HG03378 (cell line): ENCODE measurements at regions not wholly inside any gene's neighbourhood (a gene's known extent, or its start where the extent isn't known, plus 50 kb on each side); places are given as distances from the start of the nearest gene placed in this dataset.
"Not testable (repeated sequence)": the region's sequence is repeated elsewhere in the genome, so short reads cannot be mapped to it uniquely, and the experiment has no call there.

Experiments used
- ATAC-seq: cut with Tn5 transposase; IDR thresholded peaks from one replicate; pipeline ENCODE4 v1.9.1; 2021; ENCODE audit warnings: mild to moderate bottlenecking, moderate library complexity; ENCODE audit not compliant: unreplicated experiment

- no peak for ATAC-seq
Measured at GRCh38 chr7:86049910-86050309, 593.8 kb upstream of the GRM3 start.

DNA sequence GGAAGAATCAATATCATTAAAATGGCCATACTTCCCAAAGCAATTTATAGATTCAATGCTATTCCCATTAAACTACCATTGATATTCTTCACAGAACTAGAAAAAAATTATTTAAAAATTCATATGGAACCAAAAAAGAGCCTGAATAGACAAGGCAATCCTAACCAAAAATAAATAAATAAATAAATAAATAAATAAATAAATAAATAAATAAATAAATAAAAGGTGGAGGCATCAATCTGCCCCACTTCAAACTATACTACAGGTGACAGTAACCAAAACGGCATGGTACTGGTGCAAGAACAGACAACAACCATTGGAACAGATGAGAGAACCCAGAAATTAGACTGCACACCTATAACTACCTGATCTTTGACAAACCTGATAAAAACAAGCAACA is 598.5 kb upstream of the GRM3 start:
- not testable (repeated sequence) for ATAC-seq

- ATAC-seq = no peak
Measured at GRCh38 chr7:86025807-86026206, 617.9 kb upstream of the GRM3 start.

DNA sequence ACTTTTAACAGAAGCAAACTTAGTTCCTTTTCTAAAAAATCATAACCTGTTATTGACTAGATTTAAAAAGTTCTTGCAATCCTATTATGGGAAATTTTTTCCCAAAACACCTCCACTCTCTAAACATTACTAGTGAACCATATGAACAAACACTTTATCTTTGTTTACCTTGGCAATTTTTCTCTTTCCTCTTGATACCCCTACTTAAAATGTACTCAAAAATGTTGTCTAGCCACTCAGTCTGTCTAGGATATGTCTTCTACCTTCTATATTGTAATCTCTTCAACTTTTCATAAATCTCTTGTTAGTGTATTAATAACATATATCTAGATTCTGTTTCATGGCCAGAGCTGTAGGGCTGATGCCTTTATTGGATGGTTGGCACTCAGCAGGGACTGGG is 630.0 kb upstream of the GRM3 start:
- ATAC-seq = no peak

- no peak for ATAC-seq
Measured at GRCh38 chr7:86012971-86013370, 630.7 kb upstream of the GRM3 start.

DNA sequence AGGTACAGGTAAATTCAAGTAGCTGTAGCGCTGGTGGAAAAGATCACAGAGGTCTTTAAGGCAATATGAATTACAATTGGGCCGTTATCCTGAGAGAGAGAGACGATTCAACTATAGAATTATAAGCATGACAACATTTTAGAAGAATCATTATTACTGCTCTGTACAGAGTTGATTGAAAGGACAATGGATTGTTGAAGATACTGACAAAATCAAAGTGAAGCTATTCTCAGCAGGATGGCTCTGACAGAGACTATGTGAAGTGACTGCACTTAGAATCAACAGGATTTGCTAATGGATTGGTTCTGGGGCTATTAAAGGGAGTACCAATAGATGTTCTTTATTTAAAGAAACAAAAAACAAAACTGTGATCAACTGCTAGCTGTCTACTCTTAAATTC is 634.8 kb upstream of the GRM3 start:
- no peak for ATAC-seq

GRCh38 chr7:86006909-86007308 is 636.8 kb upstream of the GRM3 start:
- no peak for ATAC-seq

DNA sequence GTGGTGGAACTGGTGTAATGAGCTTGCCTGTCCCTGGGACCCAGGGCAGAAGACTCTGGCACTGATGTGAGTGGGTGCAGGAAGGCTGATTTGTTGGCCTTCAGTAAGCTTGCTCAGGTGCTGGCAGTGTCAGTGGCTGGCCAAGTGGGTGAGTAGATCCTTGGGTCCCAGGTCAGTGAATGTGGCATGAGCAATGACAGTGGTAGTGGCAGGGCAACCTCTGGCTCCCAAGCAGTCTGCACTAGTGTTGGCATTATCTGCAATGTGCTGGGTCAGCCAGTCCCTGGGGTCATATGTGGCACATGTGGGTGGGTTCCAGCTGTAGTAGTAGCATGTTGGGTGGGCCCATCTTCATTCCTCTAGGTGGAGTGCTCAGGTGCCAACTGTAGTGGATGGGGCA is 640.9 kb upstream of the GRM3 start:
- no peak for ATAC-seq

DNA sequence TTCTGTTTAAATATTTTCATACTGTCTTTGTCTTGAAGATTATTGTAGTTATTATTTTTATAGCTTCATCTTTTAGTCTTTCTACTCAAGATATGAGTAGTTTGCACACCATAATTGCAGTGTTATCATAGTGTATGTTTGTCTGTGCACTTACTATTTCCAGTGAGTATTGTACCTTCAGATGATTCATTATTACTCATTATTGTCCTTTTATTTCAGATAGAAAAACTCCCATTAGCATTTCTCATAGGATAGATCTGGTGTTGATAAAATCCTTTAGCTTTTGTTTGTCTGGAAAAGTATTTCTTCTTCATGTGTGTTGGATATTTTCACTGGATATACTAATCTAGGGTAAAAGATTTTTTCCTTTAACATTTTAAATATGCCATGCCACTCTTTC is 646.2 kb upstream of the GRM3 start:
- no peak for ATAC-seq

DNA sequence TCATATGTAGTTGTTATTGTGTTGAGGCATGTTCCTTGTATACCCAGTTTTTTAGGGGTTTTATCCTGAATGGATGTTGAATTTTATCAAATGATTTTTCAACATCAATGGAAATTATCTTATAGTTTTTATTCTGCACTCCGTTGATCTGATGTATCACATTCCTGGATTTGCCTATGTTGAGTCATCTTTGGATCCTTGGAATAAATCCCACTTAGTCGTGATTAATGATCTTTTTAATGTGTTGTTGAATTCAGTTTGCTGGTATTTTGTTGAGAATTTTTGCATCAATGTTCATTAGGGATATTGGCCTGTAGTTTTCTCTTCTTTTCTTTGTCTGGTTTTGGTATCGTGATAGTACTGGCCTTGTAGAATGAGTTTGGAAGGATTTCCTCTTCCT is 648.6 kb upstream of the GRM3 start:
- no peak for ATAC-seq

- ATAC-seq = no peak
Measured at GRCh38 chr7:85980740-85981139, 663.0 kb upstream of the GRM3 start.

DNA sequence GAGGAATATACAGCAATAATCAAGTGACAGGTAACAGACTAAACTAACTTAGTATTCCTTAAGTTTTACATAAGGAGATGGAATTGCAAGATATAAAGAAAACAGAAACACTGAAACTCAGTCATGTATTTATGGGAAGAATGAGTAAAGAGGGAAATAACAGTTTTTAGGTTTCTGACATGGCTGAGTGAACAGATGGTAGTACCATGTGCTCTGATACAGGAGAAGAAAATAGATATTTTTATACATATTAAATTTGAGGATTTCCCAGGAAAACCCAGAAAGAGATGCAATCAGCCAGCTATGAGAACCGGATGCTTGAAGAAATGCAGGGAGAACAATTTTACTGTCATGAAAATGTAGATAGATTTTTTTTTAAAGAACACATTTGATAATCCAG is 669.5 kb upstream of the GRM3 start:
- ATAC-seq = no peak

DNA sequence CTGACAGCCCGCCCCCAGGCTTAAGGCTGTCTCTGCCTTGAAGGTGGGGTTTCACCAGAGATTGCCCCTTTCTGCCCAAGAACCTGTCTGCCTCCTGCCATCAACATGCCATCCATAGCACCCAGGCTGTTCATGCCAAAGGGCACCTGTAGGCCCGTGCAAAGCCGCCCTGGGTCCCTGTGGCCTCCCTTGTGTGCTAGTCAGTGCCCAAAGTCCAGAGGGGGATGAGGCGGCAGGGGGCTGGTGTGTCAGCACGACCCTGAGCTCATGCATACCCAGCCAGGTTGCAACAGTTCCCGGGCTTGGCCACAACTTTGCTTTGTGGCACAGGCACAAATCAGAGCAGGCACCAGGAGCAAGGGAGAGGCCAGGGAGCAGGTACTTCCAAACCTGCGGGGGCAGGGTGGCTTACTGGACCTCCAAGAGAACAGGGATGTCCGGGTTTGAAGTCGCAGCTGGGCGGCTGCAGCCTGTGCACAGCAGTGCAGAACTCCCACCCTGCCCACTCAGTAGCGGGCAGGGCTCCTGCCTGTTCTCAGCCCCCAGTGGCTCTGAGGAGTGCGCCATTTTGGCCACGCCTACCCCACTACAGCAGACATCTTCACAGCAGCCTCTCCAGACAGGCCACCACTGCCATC is 671.1 kb upstream of the GRM3 start:
- ATAC-seq = no peak

DNA sequence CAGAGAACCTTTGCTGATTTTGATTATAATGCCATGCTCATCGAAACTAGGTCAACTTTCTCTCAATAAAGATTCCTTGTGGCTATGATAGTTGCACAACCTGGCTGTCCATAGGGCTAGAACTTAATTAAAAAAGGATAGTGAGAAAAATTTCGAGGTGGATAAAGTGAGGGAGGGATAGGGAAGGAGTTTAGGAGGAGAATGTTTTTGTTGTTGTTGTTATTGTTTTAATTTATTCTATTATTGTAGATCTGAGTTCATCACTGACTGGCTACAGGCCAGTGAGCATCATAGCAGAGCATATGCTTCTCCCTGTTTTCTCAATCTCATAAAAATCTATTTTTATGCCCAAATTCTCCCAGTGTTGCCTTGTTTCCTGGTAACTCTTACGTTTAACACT is 688.7 kb upstream of the GRM3 start:
- ATAC-seq = no peak

DNA sequence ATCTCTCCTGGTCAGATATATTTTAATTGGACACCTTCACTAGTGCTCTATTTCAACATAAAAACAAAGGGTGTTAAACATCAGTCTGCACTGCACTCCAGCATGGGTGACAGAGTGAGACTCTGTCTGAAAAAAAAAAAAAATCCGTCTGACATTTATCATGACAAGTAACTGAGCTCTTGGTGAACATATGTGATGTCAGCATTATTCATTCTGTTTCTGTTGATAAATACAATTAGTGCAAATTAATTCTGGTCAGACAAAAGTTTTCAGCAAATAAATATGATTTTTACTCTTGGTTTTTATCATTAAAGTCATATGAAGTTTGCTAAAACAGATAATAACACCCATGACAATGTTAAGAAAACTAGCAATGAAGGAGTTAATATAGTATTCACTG is 692.8 kb upstream of the GRM3 start:
- no peak for ATAC-seq

DNA sequence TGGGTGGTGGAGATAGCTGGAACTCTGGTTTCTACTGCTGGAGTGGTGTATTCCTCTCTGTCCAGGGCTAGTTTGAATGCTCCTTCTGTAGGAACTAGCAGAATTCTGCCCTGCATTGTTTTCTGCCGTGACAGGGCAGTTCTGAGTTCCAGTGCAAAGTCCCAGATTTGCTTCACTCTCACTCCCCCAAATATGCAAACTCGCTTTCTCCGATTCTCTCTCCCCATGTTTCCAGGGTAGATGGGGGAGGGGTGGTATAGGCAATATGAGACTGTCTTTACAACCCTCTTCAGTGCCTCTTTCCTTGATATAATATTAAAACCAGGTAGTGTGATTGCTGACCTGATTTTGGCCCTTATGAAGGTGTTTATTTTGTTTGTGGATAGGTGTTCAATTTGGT is 693.3 kb upstream of the GRM3 start:
- no peak for ATAC-seq

- no peak for ATAC-seq
Measured at GRCh38 chr7:85947767-85948166, 695.9 kb upstream of the GRM3 start.

DNA sequence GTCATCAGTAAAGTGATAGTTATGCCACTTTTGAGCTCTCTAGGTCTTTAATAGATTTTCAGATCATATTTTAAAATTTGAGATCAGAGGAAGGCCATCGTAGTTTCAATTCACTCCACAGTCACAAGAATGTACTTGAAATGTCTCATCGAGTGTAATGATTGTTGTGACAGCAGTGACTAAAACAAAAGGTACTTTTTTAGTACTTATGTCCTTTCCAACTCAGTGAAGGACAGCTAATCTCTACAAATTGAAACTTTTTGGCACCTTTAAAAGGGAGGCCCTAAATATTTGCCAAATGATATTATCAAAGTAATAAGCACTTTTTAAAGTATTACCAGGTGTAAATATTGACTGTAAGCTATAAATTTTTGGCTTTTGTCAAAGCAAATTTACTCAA is 702.9 kb upstream of the GRM3 start:
- no peak for ATAC-seq

DNA sequence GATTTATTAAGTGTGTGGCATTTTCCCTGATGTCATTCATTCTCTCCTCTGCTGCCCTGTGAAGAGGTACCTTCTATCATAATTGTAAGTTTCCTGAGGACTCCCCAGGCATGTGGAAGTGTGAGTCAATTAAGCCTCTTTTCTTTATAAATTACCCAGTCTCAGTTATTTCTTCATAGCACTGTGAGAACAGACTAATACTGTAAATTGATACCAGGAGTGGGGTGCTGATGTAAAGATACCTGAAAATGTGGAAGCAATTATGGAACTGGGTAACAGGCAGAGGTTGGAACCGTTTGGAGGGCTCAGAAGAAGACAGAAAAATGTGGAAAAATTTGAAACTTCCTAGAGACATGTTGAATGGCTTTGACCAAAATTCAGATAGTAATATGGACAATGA is 711.8 kb upstream of the GRM3 start:
- no peak for ATAC-seq

DNA sequence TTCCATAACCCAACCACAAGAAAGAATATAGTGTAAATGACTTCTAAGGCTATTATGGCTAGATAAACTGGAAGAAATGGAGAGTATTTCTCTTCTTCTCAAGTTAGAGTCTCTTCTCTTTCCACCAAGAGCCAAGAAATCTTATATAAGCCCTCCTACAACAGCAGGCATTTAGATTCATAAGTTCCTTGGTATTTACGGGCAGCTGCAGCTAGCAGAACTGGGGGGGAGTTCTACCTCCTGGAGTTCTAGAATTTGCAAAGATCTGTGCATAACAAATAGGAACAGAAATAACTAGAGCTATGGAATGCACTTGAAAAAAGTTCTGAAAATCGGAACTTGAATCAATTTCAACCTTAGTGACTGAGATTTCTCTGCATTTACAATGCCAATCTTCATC is 715.2 kb upstream of the GRM3 start:
- no peak for ATAC-seq

- no peak for ATAC-seq
Measured at GRCh38 chr7:85927226-85927625, 716.5 kb upstream of the GRM3 start.

DNA sequence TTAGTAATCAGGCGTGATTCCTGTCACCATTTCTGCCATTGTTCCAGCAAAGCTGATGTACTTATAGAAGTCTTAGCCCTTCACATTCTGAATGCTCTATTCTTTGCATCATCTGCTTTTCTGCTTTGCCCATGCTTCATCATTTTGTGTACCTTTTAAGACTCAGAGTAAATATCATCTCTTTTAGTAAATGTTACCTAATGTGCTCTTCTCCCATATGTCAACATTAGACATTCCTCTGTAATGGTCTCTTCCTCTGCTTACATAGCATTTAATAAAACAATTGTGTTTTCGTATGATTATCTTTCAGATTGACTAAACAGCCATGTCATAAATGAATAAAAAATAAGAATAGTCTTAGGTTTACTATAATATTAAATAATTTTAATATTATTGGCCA is 719.6 kb upstream of the GRM3 start:
- ATAC-seq = no peak

GRCh38 chr7:85916016-85916415 is 727.7 kb upstream of the GRM3 start:
- no peak for ATAC-seq

GRCh38 chr7:85914437-85914836 is 727.6 kb upstream of the SEMA3D start:
- ATAC-seq = no peak
